Rectal smooth muscle tissue (tissue), 1 donor: ENCODE measurements at regions not wholly inside any gene's neighbourhood (a gene's known extent, or its start where the extent isn't known, plus 50 kb on each side); places are given as distances from the start of the nearest gene placed in this dataset.
"Not testable (repeated sequence)": the region's sequence is repeated elsewhere in the genome, so short reads cannot be mapped to it uniquely, and the experiment has no call there.

Source experiments
- H3K27ac ChIP-seq: one replicate; pipeline ENCODE4 v1.7.0; 2013; ENCODE audit warnings: low read depth, low read length, inconsistent platforms
- H3K27me3 ChIP-seq: one replicate; pipeline ENCODE4 v1.7.0; 2013; ENCODE audit warnings: low read length; ENCODE audit not compliant: control insufficient read depth, insufficient read depth
- H3K36me3 ChIP-seq: one replicate; pipeline ENCODE4 v1.7.0; 2013; ENCODE audit warnings: low read length; ENCODE audit not compliant: control insufficient read depth, insufficient read depth
- H3K4me1 ChIP-seq: one replicate; pipeline ENCODE4 v1.7.0; 2013; ENCODE audit warnings: low read length; ENCODE audit not compliant: control insufficient read depth, insufficient read depth
- H3K4me3 ChIP-seq: one replicate; pipeline ENCODE4 v1.7.0; 2013; ENCODE audit warnings: low read length
- H3K9ac ChIP-seq: one replicate; pipeline ENCODE4 v1.7.0; 2013; ENCODE audit warnings: low read length

DNA sequence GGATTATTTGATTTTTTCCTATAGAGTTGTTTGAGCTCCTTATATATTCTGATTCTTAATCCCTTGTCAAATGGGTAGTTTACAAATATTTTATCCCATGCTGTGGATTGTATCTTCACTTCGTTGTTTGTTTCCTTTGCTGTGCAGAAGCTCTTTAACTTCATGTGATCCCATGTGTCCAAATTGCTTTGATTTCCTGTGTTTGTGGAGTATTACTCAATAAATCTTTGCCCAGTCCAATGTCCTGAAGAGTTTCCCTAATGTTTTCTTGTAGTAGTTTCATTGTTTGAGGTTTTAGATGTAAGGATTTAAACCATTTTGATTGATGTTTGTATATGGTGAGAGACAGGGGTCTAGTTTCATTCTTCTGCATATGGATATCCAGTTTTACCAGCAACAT is 143.7 kb upstream of the HTR1E start:
- no peak overlapping the region for H3K27ac ChIP-seq
- H3K27me3 ChIP-seq = no peaks in the 10 kb centered on the region
- no peak overlapping the region for H3K4me3 ChIP-seq
- H3K9ac ChIP-seq = no peak overlapping the region
- no peaks in the 10 kb centered on the region for H3K36me3 ChIP-seq
- no peaks in the 10 kb centered on the region for H3K4me1 ChIP-seq

DNA sequence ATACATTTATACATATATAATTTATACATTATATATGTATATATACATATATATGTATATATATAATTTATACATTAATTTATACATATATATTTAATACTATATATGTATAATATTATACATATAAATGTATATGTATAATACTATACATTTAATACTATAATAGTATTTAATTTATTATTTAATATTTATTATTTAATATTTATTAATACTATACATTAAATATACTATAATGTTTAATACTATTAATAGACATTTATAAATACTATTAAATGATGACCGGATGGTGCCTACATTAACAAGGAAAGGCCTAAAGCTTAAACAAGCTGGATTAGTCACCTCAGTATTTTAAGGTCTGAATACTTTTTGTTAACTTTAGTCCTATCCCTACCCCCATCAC is 145.9 kb upstream of the HTR1E start:
- H3K4me3 ChIP-seq = no peak overlapping the region
- H3K27me3 ChIP-seq = no peaks in the 10 kb centered on the region
- no peak overlapping the region for H3K27ac ChIP-seq
- no peak overlapping the region for H3K9ac ChIP-seq
- H3K4me1 ChIP-seq = no peaks in the 10 kb centered on the region
- no peaks in the 10 kb centered on the region for H3K36me3 ChIP-seq

DNA sequence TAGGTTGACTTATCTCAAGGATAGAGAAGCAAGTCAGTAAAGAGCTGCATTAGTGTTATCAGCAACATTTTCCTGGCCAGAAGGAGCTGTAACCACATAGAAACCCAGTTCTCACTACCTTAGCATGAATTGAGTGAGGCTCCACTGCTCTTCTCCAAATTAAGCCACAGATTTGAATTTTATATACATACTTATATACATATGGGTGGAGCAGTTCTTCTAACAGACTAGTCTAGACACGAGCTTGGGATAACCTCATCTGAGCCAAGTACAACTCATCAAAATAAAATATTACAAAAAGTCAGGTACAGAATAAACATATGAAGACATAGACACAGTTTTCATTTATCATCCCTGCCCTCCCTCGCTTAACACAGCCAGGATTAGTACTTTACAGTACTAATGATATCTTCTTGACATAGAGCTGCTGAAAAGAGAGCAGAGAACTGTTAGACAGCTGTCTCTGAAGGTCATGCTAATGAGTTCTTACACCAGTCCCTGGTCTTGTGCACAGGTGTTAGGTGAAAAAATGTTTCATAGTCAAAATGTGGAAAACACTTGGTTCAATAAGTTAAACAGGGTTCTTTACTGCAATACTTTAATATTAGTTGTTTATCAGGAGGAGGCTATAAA is 147.4 kb upstream of the HTR1E start:
- Histone ChIP-seq H3K4me3 (no peak overlapping the region), H3K36me3 (no peaks in the 10 kb centered on the region), H3K9ac (no peak overlapping the region)

DNA sequence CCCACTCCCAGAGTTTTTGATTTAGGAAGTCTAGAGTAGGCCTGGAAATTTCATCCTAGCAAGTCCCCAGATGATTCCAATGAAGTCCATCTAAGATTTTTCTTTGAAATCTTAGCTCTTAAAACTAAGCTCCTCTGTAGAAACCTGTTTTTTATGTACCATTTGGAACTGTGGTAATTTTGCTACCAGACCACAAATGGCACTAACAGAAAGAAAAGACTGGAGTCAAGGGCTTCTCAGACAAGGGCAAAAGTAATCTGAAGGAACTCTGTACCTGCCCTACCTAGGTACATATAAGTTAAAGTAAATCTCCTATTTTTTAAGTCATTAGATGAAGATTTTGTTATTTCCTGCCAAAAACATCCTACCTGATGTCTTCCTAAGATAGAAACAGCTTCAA is 155.0 kb upstream of the HTR1E start:
- no peak overlapping the region for H3K4me3 ChIP-seq
- H3K27ac ChIP-seq = no peak overlapping the region

More for the DNA sequence above, 147.4 kb upstream of the HTR1E start:
- Histone ChIP-seq H3K4me1 (no peaks in the 10 kb centered on the region), H3K27me3 (no peaks in the 10 kb centered on the region), H3K27ac (no peak overlapping the region)

DNA sequence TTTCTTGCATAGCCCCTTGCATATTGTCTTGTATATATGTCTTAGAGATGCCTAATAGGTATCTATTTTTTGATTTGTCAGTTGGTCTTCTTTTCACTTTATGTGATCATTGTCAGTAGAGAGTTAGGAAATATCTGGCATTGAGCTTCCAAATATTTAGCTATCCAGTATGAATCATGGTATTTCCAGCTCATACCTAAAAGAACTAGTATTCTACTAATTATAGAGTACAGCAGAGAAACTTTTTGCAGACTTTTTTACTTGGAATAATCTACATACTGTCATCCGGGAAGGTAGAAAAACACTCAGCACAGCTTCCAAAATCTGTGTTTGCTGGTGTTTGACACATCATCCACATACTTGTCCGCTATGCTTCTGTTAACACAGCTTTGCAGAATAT is 156.4 kb upstream of the HTR1E start:
- Histone ChIP-seq H3K9ac (no peak overlapping the region), H3K4me3 (no peak overlapping the region), H3K27ac (no peak overlapping the region), H3K36me3 (no peaks in the 10 kb centered on the region), H3K27me3 (no peaks in the 10 kb centered on the region), H3K4me1 (no peaks in the 10 kb centered on the region)

More for the DNA sequence above, 155.0 kb upstream of the HTR1E start:
- no peaks in the 10 kb centered on the region for H3K4me1 ChIP-seq
- H3K36me3 ChIP-seq = no peaks in the 10 kb centered on the region
- H3K9ac ChIP-seq = no peak overlapping the region
- no peaks in the 10 kb centered on the region for H3K27me3 ChIP-seq

DNA sequence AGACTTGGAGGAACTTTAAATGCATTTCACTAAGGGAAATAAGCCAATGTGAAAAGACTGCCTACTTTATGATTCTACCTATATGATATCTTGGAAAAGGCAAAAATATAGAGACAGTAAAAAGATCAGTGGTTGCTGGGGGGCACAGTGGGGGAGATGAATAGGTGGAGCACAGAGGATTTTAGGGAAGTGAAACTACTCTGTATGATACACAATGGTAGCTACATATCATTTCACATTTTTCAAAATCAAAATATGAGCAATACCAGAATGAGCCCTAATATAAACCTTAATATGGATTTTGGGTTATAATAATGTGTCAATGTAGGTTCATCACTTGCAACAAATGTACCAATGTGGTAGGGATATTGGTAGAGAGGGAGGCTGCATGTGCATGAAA is 161.4 kb upstream of the HTR1E start:
- Histone ChIP-seq H3K36me3 (no peaks in the 10 kb centered on the region), H3K4me1 (no peaks in the 10 kb centered on the region), H3K27me3 (no peaks in the 10 kb centered on the region), H3K9ac (no peak overlapping the region), H3K4me3 (no peak overlapping the region), H3K27ac (no peak overlapping the region)

DNA sequence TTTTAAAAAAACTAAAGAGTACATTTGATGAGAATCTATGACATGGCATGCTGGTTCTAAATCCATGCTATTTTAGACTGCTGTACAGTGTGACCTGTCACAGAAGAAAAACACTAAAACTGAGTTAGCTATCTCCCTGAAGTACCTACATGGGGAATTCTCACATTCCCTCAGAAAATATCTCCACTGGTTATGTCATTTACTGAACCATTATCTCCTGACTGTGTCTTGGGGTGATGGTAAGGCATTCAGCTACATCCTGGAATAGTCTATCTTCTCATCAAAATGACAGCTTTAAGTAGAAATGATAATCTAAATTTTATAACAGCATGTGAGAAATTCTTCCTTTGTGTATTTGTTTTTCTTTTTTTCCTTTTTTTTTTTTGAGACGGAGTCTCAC is 172.1 kb upstream of the HTR1E start:
- Histone ChIP-seq H3K36me3 (no peaks in the 10 kb centered on the region), H3K4me3 (no peak overlapping the region), H3K9ac (no peak overlapping the region), H3K27me3 (no peaks in the 10 kb centered on the region), H3K4me1 (no peaks in the 10 kb centered on the region), H3K27ac (no peak overlapping the region)

DNA sequence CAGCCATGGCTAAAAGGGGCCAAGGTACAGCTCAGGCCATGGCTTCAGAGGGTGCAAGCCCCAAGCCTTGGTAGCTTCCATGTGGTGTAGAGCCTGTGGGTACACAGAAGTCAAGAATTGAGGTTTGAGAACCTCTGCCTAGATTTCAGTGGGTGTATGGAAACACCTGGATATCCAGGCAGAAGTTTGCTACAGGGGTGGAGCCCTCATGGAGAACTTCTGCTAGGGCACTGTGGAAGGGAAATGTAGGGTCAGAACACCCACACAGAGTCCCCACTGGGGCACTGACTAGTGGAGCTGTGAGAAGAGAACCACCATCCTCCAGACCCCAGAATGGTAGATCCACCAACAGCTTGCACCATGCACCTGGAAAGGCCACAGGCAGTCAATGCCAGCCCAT is 177.4 kb upstream of the HTR1E start:
- H3K4me3 ChIP-seq, H3K4me1 ChIP-seq, H3K9ac ChIP-seq, H3K27me3 ChIP-seq, H3K27ac ChIP-seq, H3K36me3 ChIP-seq: not testable (repeated sequence)

DNA sequence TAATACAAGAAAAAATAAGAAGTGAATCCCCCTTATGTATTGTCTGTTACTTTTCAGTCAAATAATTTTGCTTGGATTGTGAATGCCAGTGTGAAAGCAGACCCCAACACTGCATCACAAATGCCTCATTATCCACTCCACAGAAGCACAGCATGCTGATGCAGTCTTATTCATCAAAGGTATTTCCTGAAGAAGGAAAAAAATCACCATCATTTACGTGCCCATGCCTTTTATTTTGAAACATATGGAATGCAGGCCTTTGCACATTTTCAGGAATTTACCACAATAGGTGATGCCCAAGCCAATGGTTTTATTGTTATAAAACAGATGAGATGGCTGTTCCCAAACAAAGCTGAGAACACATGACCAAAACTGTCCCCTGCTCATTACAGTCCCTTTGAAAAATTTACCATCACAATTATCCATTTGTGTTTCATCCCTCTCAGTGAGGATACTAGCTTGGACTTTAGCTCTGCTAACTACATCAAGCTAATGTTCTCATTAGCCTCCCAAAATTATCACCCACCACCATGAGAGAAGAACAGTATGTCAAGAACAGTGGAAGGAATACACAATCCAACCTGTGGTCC is 180.6 kb upstream of the HTR1E start:
- no peak overlapping the region for H3K4me3 ChIP-seq
- no peak overlapping the region for H3K27ac ChIP-seq
- H3K27me3 ChIP-seq = no peaks in the 10 kb centered on the region
- H3K9ac ChIP-seq = no peak overlapping the region
- no peaks in the 10 kb centered on the region for H3K4me1 ChIP-seq
- H3K36me3 ChIP-seq = no peaks in the 10 kb centered on the region

DNA sequence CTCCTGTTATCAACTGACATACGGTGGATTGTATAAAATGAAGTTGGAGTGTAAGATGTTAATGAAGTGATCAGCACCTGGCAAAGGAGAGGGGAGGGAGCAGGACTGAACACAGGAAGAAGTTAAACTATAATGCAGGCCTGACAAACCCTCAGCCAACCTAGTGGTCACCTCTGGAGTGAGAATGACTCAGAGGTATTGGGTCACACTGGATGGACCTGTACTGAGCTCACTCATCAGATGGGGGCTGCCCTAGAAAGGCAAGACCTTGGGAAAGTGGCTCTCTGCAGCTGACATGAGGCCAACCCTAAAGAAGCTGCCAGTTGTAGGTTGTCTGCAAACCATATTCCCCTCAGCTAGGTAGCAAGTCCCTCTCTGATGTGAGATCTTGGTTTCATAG is 193.3 kb upstream of the HTR1E start:
- H3K36me3 ChIP-seq = no peaks in the 10 kb centered on the region
- no peak overlapping the region for H3K27ac ChIP-seq
- H3K4me1 ChIP-seq = no peaks in the 10 kb centered on the region
- no peak overlapping the region for H3K4me3 ChIP-seq
- no peaks in the 10 kb centered on the region for H3K27me3 ChIP-seq
- H3K9ac ChIP-seq = no peak overlapping the region

DNA sequence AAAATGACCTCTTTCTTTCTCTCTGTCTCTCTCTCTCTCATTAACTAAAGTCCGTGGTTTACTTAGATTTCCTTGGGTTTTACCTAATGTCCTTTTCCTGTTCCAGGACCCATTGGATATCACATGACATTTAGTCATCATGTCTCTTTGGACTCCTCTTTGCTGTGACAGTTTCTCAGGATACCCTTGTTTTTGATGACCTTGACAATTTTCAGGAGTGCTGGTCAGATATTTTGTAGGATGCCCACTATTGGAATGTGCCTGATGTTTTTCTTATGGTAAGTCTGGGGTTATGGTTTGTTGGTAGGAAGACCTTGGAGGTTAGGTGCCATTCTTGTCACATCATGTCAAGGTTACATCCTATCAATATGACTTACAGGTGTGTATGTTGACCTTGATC is 199.2 kb upstream of the HTR1E start:
- Histone ChIP-seq H3K27ac (no peak overlapping the region), H3K36me3 (no peaks in the 10 kb centered on the region), H3K27me3 (no peaks in the 10 kb centered on the region), H3K4me1 (no peaks in the 10 kb centered on the region), H3K9ac (no peak overlapping the region), H3K4me3 (no peak overlapping the region)

DNA sequence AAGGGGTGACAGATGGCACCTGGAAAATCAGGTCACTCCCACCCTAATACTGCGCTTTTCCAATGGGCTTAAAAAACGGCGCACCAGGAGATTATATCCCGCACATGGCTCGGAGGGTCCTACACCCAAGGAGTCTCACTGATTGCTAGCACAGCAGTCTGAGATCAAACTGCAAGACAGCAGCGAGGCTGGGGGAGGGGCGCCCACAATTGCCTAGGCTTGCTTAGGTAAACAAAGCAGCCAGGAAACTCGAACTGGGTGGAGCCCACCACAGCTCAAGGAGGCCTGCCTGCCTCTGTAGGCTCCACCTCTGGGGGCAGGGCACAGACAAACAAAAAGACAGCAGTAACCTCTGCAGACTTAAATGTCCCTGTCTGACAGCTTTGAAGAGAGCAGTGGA is 205.7 kb upstream of the HTR1E start:
- H3K36me3 ChIP-seq, H3K4me1 ChIP-seq, H3K27ac ChIP-seq, H3K27me3 ChIP-seq, H3K4me3 ChIP-seq, H3K9ac ChIP-seq: not testable (repeated sequence)

DNA sequence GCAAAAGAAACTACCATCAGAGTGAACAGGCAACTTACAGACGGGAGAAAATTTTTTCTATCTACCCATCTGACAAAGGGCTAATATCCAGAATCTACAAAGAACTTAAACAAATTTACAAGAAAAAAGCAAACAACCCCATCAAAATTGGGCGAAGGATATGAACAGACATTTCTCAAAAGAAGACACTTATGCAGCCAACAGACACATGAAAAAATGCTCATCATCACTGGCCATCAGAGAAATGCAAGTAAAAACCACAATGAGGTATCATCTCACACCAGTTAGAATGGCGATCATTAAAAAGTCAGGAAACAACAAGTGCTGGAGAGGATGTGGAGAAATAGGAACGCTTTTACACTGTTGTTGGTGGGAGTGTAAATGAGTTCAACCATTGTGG is 206.6 kb upstream of the HTR1E start:
- not testable (repeated sequence) for H3K36me3 ChIP-seq, H3K27ac ChIP-seq, H3K9ac ChIP-seq, H3K27me3 ChIP-seq, H3K4me3 ChIP-seq, H3K4me1 ChIP-seq
